ENCODE measurements at regions not wholly inside any gene's neighbourhood (a gene's known extent, or its start where the extent isn't known, plus 50 kb on each side); places are given as distances from the start of the nearest gene placed in this dataset.

GRCh38 chr2:142484111-142484510, 353.3 kb upstream of the LRP1B start:
- in situ Hi-C loops (cut with HindIII; ENCODE audit: low pct_ligation_motif_present, low sequenced_read_pairs), result no loop called here
- no peak for DNase-seq
- no peaks in the 10 kb centered on the region for H3K27me3 ChIP-seq (replicated peaks)
- H3K36me3 ChIP-seq (replicated peaks), result no peaks in the 10 kb centered on the region
- H3K27ac ChIP-seq, result no peak overlapping the region
- TF ChIP-seq CTCF (IDR thresholded peaks at IDR 0.05; ENCODE audit: low read depth, low read length, missing control alignments), result no peak
- H3K4me3 ChIP-seq (ENCODE audit: low read depth, low read length), result no peak overlapping the region

GRCh38 chr2:142483653-142484052, 352.8 kb upstream of the LRP1B start:
- in situ Hi-C loops (cut with HindIII; ENCODE audit: low pct_ligation_motif_present, low sequenced_read_pairs), result no loop called here
- no peak for TF ChIP-seq CTCF (IDR thresholded peaks at IDR 0.05; ENCODE audit: low read depth, low read length, missing control alignments)

GRCh38 chr2:142478206-142478605, 347.4 kb upstream of the LRP1B start:
- no peak overlapping the region for H3K27ac ChIP-seq
- H3K27me3 ChIP-seq (replicated peaks), result no peaks in the 10 kb centered on the region
- in situ Hi-C loops (cut with HindIII; ENCODE audit: low pct_ligation_motif_present, low sequenced_read_pairs), result no loop called here
- TF ChIP-seq CTCF (IDR thresholded peaks at IDR 0.05; ENCODE audit: low read depth, low read length, missing control alignments), result no peak
- no peaks in the 10 kb centered on the region for H3K36me3 ChIP-seq (replicated peaks)
- no peak overlapping the region for H3K4me3 ChIP-seq (ENCODE audit: low read depth, low read length)
- DNase-seq, result no peak

More at GRCh38 chr2:142483653-142484052, 352.8 kb upstream of the LRP1B start:
- Histone ChIP-seq H3K36me3 (replicated peaks) (no peaks in the 10 kb centered on the region), H3K27ac (no peak overlapping the region), H3K27me3 (replicated peaks) (no peaks in the 10 kb centered on the region), H3K4me3 (ENCODE audit: low read depth, low read length) (no peak overlapping the region)
- DNase-seq, result no peak

GRCh38 chr2:142472382-142472781, 341.6 kb upstream of the LRP1B start:
- Histone ChIP-seq H3K27me3 (replicated peaks) (no peaks in the 10 kb centered on the region), H3K27ac (no peak overlapping the region), H3K4me3 (ENCODE audit: low read depth, low read length) (no peak overlapping the region), H3K36me3 (replicated peaks) (no peaks in the 10 kb centered on the region)
- no peak for DNase-seq
- TF ChIP-seq CTCF (IDR thresholded peaks at IDR 0.05; ENCODE audit: low read depth, low read length, missing control alignments), result no peak
- in situ Hi-C loops (cut with HindIII; ENCODE audit: low pct_ligation_motif_present, low sequenced_read_pairs), result no loop called here

GRCh38 chr2:142467321-142467720, 336.5 kb upstream of the LRP1B start:
- in situ Hi-C loops (cut with HindIII; ENCODE audit: low pct_ligation_motif_present, low sequenced_read_pairs), result no loop called here
- H3K36me3 ChIP-seq (replicated peaks), result no peaks in the 10 kb centered on the region
- no peak for DNase-seq
- H3K27me3 ChIP-seq (replicated peaks), result no peaks in the 10 kb centered on the region
- H3K4me3 ChIP-seq (ENCODE audit: low read depth, low read length), result no peak overlapping the region
- H3K27ac ChIP-seq, result no peak overlapping the region
- no peak for TF ChIP-seq CTCF (IDR thresholded peaks at IDR 0.05; ENCODE audit: low read depth, low read length, missing control alignments)

GRCh38 chr2:142463047-142463446, 332.2 kb upstream of the LRP1B start:
- Histone ChIP-seq H3K27ac (no peak overlapping the region), H3K4me3 (ENCODE audit: low read depth, low read length) (no peak overlapping the region), H3K27me3 (replicated peaks) (no peaks in the 10 kb centered on the region), H3K36me3 (replicated peaks) (no peaks in the 10 kb centered on the region)
- no peak for DNase-seq
- in situ Hi-C loops (cut with HindIII; ENCODE audit: low pct_ligation_motif_present, low sequenced_read_pairs), result no loop called here
- no peak for TF ChIP-seq CTCF (IDR thresholded peaks at IDR 0.05; ENCODE audit: low read depth, low read length, missing control alignments)
